IMR-90 (cell line): ENCODE measurements at regions not wholly inside any gene's neighbourhood (a gene's known extent, or its start where the extent isn't known, plus 50 kb on each side); places are given as distances from the start of the nearest gene placed in this dataset.

Source experiments
- ATAC-seq: fragments of 200-7000 bp; cut with Tn5 transposase; 2 replicates; pipeline ENCODE4 v1.9.1; 2020; ENCODE audit warnings: low read depth, mild to moderate bottlenecking, moderate library complexity
- BruUV-seq: library from RNA; stranded (reverse); fragments of 400-500 nt; replicated peaks from 2 replicates; lab custom pipeline; 2021; lab: Mats Ljungman, UMichigan
- CTCF ChIA-PET: fragments of 300-600 bp; formaldehyde crosslinking; extraction: SDS; loops from one replicate; lab custom pipeline; 2021; ENCODE audit warnings: antibody characterized with exemption; lab: Yijun Ruan, JAX
- POLR2A ChIA-PET: fragments of 300-600 bp; sonication (Branson Sonifier 250); formaldehyde crosslinking; loops from one replicate; lab custom pipeline; 2022; ENCODE audit warnings: antibody characterized with exemption; ENCODE audit not compliant: unreplicated experiment; lab: Charles Lee
- DNase-seq: peaks from one replicate; pipeline ENCODE4 v3.0.0; 2013
- H2AFZ ChIP-seq: replicated peaks from 2 replicates; pipeline ENCODE3; 2013; ENCODE audit warnings: low read length, mild to moderate bottlenecking; ENCODE audit not compliant: poor library complexity
- H2AK5ac ChIP-seq: 2 replicates; pipeline ENCODE4 v1.6.1; 2013; ENCODE audit warnings: low read depth, low read length, inconsistent platforms
- H2AK9ac ChIP-seq: replicated peaks from 2 replicates; pipeline ENCODE3; 2013; ENCODE audit warnings: mild to moderate bottlenecking, low read depth, low read length, moderate library complexity; ENCODE audit not compliant: poor library complexity
- H2BK120ac ChIP-seq: 2 replicates; pipeline ENCODE4 v1.6.1; 2013; ENCODE audit warnings: low read depth, low read length, inconsistent platforms
- H2BK15ac ChIP-seq: 3 replicates; pipeline ENCODE4 v1.6.1; 2013; ENCODE audit warnings: low read depth, low read length, inconsistent platforms
- H2BK20ac ChIP-seq: 2 replicates; pipeline ENCODE4 v1.6.1; 2013; ENCODE audit warnings: low read depth, mild to moderate bottlenecking, inconsistent platforms, low read length, moderate library complexity
- H2BK5ac ChIP-seq: 2 replicates; pipeline ENCODE4 v1.6.1; 2013; ENCODE audit warnings: mild to moderate bottlenecking, low read depth, low read length, inconsistent platforms; ENCODE audit not compliant: poor library complexity, severe bottlenecking
- H3K14ac ChIP-seq: replicated peaks from 2 replicates; pipeline ENCODE4 v1.6.1; 2013; ENCODE audit warnings: low read depth, low read length, inconsistent platforms
- H3K18ac ChIP-seq: 2 replicates; pipeline ENCODE4 v1.6.1; 2013; ENCODE audit warnings: low read depth, low read length, control low read depth
- H3K23ac ChIP-seq: 2 replicates; pipeline ENCODE4 v1.6.1; 2013; ENCODE audit warnings: low read depth, low read length, inconsistent platforms
- H3K27ac ChIP-seq: 2 replicates; pipeline ENCODE4 v1.5.1; 2013; ENCODE audit warnings: mild to moderate bottlenecking, control low read depth, low read length; ENCODE audit not compliant: insufficient read depth
- H3K27me3 ChIP-seq: 2 replicates; pipeline ENCODE4 v1.6.1; 2013; ENCODE audit warnings: low read length; ENCODE audit not compliant: control insufficient read depth, insufficient read depth
- H3K36me3 ChIP-seq: 2 replicates; pipeline ENCODE4 v1.6.1; 2013; ENCODE audit warnings: low read length, mixed read lengths; ENCODE audit not compliant: control insufficient read depth, insufficient read depth
- H3K4ac ChIP-seq: 2 replicates; pipeline ENCODE4 v1.6.1; 2013; ENCODE audit warnings: low read depth, low read length, inconsistent platforms
- H3K4me1 ChIP-seq: 2 replicates; pipeline ENCODE4 v1.6.1; 2013; ENCODE audit warnings: low read length, mixed read lengths; ENCODE audit not compliant: control insufficient read depth, insufficient read depth
- H3K4me2 ChIP-seq: 2 replicates; pipeline ENCODE4 v1.6.1; 2013; ENCODE audit warnings: low read depth, mild to moderate bottlenecking, control low read depth, low read length, moderate library complexity
- H3K4me3 ChIP-seq: 2 replicates; pipeline ENCODE4 v1.5.1; 2013; ENCODE audit warnings: low read depth, mild to moderate bottlenecking, control low read depth, low read length, moderate library complexity; ENCODE audit not compliant: insufficient read depth
- H3K56ac ChIP-seq: 2 replicates; pipeline ENCODE4 v1.6.1; 2013; ENCODE audit warnings: low read length, inconsistent platforms; ENCODE audit not compliant: insufficient read depth; ENCODE audit errors: extremely low read depth
- H3K79me1 ChIP-seq, 2 experiments: 2 replicates each; pipeline ENCODE4 v1.6.1; 2013; ENCODE audit warnings: low read length in 2 of 2, inconsistent platforms in 1 of 2, low read depth in 1 of 2
- H3K9ac ChIP-seq: 2 replicates; pipeline ENCODE4 v1.6.1; 2013; ENCODE audit warnings: low read depth, low read length, control low read depth
- H3K9me1 ChIP-seq: 2 replicates; pipeline ENCODE4 v1.6.1; 2013; ENCODE audit warnings: low read length, inconsistent platforms; ENCODE audit not compliant: insufficient read depth
- H3K9me3 ChIP-seq: 2 replicates; pipeline ENCODE4 v1.6.1; 2013; ENCODE audit warnings: low read length; ENCODE audit not compliant: control insufficient read depth, insufficient read depth
- H4K20me1 ChIP-seq: 2 replicates; pipeline ENCODE4 v1.6.1; 2013; ENCODE audit warnings: low read length, inconsistent platforms; ENCODE audit not compliant: insufficient read depth
- H4K5ac ChIP-seq: 2 replicates; pipeline ENCODE4 v1.6.1; 2013; ENCODE audit warnings: mild to moderate bottlenecking, low read depth, low read length, control low read depth
- H4K8ac ChIP-seq, 2 experiments: 2 replicates each; pipeline ENCODE4 v1.6.1; 2013; ENCODE audit warnings: low read depth in 2 of 2, low read length in 2 of 2, control low read depth in 1 of 2, inconsistent platforms in 1 of 2
- H4K91ac ChIP-seq: 2 replicates; pipeline ENCODE4 v1.6.1; 2013; ENCODE audit warnings: low read depth, low read length, inconsistent platforms; ENCODE audit not compliant: insufficient read depth
- BHLHE40 ChIP-seq: fragments of 150-350 bp; IDR thresholded peaks from 2 replicates; pipeline ENCODE4 v1.6.1; 2016; ENCODE audit warnings: mild to moderate bottlenecking, low read depth, low read length
- CEBPB ChIP-seq: IDR thresholded peaks from 2 replicates; pipeline ENCODE4 v1.6.1; 2012; ENCODE audit warnings: low read depth, low read length, improper control_type of control experiment
- CHD1 ChIP-seq: IDR thresholded peaks from 2 replicates; pipeline ENCODE4 v1.6.1; 2012; ENCODE audit warnings: low read depth, low read length, improper control_type of control experiment
- FOS ChIP-seq: fragments of 150-350 bp; IDR thresholded peaks from 2 replicates; pipeline ENCODE4 v1.6.1; 2016; ENCODE audit warnings: low read depth, low read length
- MAFK ChIP-seq: IDR thresholded peaks from 2 replicates; pipeline ENCODE4 v1.6.1; 2012; ENCODE audit warnings: low read depth, low read length, improper control_type of control experiment
- MAZ ChIP-seq: IDR thresholded peaks from 2 replicates; pipeline ENCODE4 v1.6.1; 2012; ENCODE audit warnings: low read depth, mild to moderate bottlenecking, low read length, improper control_type of control experiment, moderate library complexity, borderline replicate concordance
- MXI1 ChIP-seq: IDR thresholded peaks from 2 replicates; pipeline ENCODE4 v1.6.1; 2012; ENCODE audit warnings: low read depth, mild to moderate bottlenecking, low read length, moderate library complexity, borderline replicate concordance
- NFE2L2 ChIP-seq: fragments of 150-350 bp; IDR thresholded peaks from 2 replicates; pipeline ENCODE4 v1.6.1; 2016; ENCODE audit warnings: low read depth, mild to moderate bottlenecking, low read length
- RAD21 ChIP-seq: IDR thresholded peaks from 2 replicates; pipeline ENCODE4 v1.6.1; 2012; ENCODE audit warnings: low read length, improper control_type of control experiment
- RCOR1 ChIP-seq: IDR thresholded peaks from 2 replicates; pipeline ENCODE4 v1.6.1; 2012; ENCODE audit warnings: mild to moderate bottlenecking, low read length, improper control_type of control experiment; ENCODE audit not compliant: insufficient replicate concordance
- RFX5 ChIP-seq: IDR thresholded peaks from 2 replicates; pipeline ENCODE4 v1.8.0; 2012; ENCODE audit warnings: low read depth, mild to moderate bottlenecking, low read length, moderate library complexity
- SMC3 ChIP-seq: fragments of 150-350 bp; IDR thresholded peaks from 2 replicates; pipeline ENCODE4 v1.6.1; 2016; ENCODE audit warnings: low read depth, mild to moderate bottlenecking, antibody characterized with exemption, low read length, moderate library complexity
- WGBS, 2 experiments: methylation state at CpG; one replicate each; pipeline versions ENCODE4 v1.1.5 to v1.1.7; 2013; ENCODE audit warnings: missing lambda C conversion rate in 2 of 2; ENCODE audit not compliant: insufficient read length in 1 of 2; ENCODE audit errors: extremely low coverage in 2 of 2; 5-methylcytosine and 5-hydroxymethylcytosine counted together
- dilution Hi-C: fragments of 300-500 bp; cut with HindIII; formaldehyde crosslinking; loops from one replicate; pipeline ENCODE4 v1.14.3; 2018; ENCODE audit warnings: low sequenced_read_pairs; ENCODE audit not compliant: unreplicated experiment
- in situ Hi-C: fragments of 300-500 bp; cut with MboI; formaldehyde crosslinking; loops from 3 replicates; pipeline ENCODE4 v1.14.3; 2019; ENCODE audit warnings: low sequenced_read_pairs, inconsistent platforms, mixed read lengths
- intact Hi-C: fragments of 100-400 bp; cut with micrococcal nuclease; formaldehyde crosslinking; loops from 2 replicates; pipeline ENCODE4 v1.10.0; 2022
- TF ChIP-seq, protein P1 (sequence below): fragments of 150-350 bp; IDR thresholded peaks from 2 replicates; pipeline ENCODE4 v1.6.1; 2017; ENCODE audit warnings: mild to moderate bottlenecking, antibody characterized with exemption, low read length, low read depth
- TF ChIP-seq, protein P2 (sequence below): fragments of 150-350 bp; IDR thresholded peaks from 2 replicates; pipeline ENCODE4 v1.6.1; 2016; ENCODE audit warnings: low read depth, mild to moderate bottlenecking, low read length, moderate library complexity, borderline replicate concordance
- TF ChIP-seq, protein P3 (sequence below): conservative IDR thresholded peaks from 2 replicates; pipeline ENCODE4 v1.5.1; 2012; ENCODE audit warnings: mild to moderate bottlenecking, low read depth, low read length, improper control_type of control experiment

DNA sequence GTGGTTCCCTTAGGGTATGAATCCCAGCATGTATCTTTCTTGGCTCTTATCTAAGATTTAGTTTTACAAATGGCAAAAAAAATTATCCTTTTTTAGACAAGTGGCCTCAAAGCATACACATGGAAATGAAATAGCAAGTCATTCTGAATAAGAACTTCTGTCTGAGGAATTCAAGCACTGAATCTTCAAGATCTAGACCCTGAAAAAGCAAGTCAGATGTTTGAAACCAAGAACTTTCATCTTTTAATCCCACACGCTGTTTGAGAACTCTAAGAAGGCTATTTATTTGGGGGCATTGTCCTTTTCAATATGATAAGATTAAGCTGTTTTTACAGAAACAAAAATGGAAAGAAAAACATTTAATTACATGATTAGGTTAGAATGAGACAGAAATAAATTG lies 549.2 kb upstream of the CYLC2 start:
- H3K4me3 ChIP-seq, result no peak overlapping the region
- ChIA-PET CTCF (no interaction called here), POLR2A (no interaction called here)
- H3K79me1 ChIP-seq, result no peaks in the 10 kb centered on the region
- dilution Hi-C loops (no loop called here), in situ Hi-C loops (no loop called here), intact Hi-C loops (no loop called here)
- H3K4me1 ChIP-seq, result no peaks in the 10 kb centered on the region
- H2BK5ac ChIP-seq, result no peak overlapping the region
- H3K56ac ChIP-seq, result no peak overlapping the region
- no peak overlapping the region for H2BK120ac ChIP-seq
- no peaks in the 10 kb centered on the region for H3K9me1 ChIP-seq
- H3K23ac ChIP-seq, result no peak overlapping the region
- ATAC-seq (no peak), DNase-seq (no peak)
- peaks cover 5% of the 10 kb centered on the region; the same call in 1 of the 2 replicates for H3K9me3 ChIP-seq
- H3K36me3 ChIP-seq, result no peaks in the 10 kb centered on the region
- no peak overlapping the region for H3K9ac ChIP-seq
- H3K27me3 ChIP-seq, result no peaks in the 10 kb centered on the region
- H3K27ac ChIP-seq, result no peak overlapping the region
- H2BK15ac ChIP-seq, result no peak overlapping the region
- no peaks in the 10 kb centered on the region for H4K20me1 ChIP-seq
- TF ChIP-seq CEBPB (no peak), SMC3 (no peak), CHD1 (no peak), MXI1 (no peak), RFX5 (no peak), RCOR1 (no peak), RAD21 (no peak), BHLHE40 (no peak), MAZ (no peak), FOS (no peak), MAFK (no peak), NFE2L2 (no peak)
- TF ChIP-seq, protein P1, sequence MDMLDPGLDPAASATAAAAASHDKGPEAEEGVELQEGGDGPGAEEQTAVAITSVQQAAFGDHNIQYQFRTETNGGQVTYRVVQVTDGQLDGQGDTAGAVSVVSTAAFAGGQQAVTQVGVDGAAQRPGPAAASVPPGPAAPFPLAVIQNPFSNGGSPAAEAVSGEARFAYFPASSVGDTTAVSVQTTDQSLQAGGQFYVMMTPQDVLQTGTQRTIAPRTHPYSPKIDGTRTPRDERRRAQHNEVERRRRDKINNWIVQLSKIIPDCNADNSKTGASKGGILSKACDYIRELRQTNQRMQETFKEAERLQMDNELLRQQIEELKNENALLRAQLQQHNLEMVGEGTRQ, result no peak
- TF ChIP-seq, protein P2, sequence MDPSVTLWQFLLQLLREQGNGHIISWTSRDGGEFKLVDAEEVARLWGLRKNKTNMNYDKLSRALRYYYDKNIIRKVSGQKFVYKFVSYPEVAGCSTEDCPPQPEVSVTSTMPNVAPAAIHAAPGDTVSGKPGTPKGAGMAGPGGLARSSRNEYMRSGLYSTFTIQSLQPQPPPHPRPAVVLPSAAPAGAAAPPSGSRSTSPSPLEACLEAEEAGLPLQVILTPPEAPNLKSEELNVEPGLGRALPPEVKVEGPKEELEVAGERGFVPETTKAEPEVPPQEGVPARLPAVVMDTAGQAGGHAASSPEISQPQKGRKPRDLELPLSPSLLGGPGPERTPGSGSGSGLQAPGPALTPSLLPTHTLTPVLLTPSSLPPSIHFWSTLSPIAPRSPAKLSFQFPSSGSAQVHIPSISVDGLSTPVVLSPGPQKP, result no peak
- TF ChIP-seq, protein P3, sequence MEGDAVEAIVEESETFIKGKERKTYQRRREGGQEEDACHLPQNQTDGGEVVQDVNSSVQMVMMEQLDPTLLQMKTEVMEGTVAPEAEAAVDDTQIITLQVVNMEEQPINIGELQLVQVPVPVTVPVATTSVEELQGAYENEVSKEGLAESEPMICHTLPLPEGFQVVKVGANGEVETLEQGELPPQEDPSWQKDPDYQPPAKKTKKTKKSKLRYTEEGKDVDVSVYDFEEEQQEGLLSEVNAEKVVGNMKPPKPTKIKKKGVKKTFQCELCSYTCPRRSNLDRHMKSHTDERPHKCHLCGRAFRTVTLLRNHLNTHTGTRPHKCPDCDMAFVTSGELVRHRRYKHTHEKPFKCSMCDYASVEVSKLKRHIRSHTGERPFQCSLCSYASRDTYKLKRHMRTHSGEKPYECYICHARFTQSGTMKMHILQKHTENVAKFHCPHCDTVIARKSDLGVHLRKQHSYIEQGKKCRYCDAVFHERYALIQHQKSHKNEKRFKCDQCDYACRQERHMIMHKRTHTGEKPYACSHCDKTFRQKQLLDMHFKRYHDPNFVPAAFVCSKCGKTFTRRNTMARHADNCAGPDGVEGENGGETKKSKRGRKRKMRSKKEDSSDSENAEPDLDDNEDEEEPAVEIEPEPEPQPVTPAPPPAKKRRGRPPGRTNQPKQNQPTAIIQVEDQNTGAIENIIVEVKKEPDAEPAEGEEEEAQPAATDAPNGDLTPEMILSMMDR, result no peak
- no peak overlapping the region for H3K4ac ChIP-seq
- BruUV-seq, result no TSS peak
- H3K4me2 ChIP-seq, result no peak overlapping the region
- no peak overlapping the region for H2AK5ac ChIP-seq
- no peak overlapping the region for H2AK9ac ChIP-seq
- H3K18ac ChIP-seq, result no peak overlapping the region
- no peak overlapping the region for H4K8ac ChIP-seq
- H4K91ac ChIP-seq, result no peak overlapping the region
- no peak overlapping the region for H3K14ac ChIP-seq
- H4K5ac ChIP-seq, result no peak overlapping the region
- H2AFZ ChIP-seq, result no peak overlapping the region
- no CpG with 5 or more reads among the region's 1 CpG for WGBS, 2 experiments
- H2BK20ac ChIP-seq, result no peak overlapping the region
